ENCODE measurements at regions not wholly inside any gene's neighbourhood (a gene's known extent, or its start where the extent isn't known, plus 50 kb on each side); places are given as distances from the start of the nearest gene placed in this dataset.

DNA sequence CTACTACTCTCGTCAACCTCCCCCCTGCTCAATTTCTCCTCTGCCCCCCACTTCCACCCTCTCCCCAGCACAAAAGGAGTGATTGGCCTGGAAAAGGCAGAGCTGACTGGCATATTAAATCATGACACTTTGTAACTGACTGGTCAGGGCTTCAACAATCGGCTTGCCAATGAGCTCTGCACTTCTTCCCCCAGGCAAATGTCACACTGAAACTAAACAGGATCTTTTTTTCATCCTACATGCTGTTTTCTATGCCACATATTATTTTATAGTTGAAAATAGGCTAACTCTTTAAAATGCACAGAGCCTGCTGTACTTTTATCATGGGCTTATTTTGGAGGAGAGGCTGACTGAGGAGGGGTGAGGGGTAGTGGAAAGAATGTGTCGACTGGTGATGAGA is 295.2 kb downstream of the TCF7L2 start:
- no peaks in the 10 kb centered on the region for H4K20me1 ChIP-seq (ENCODE audit: insufficient read depth, low read length)
- no peak overlapping the region for H2AFZ ChIP-seq (ENCODE audit: low read length)
- no peak overlapping the region for H3K27ac ChIP-seq (ENCODE audit: low read depth, low read length, poor library complexity, severe bottlenecking)
- no peaks in the 10 kb centered on the region for H3K4me1 ChIP-seq (ENCODE audit: insufficient read depth, low read length, poor library complexity, severe bottlenecking)
- no peak for TF ChIP-seq EZH2phosphoT487 (IDR thresholded peaks at IDR 0.05; ENCODE audit: borderline replicate concordance, low read depth, low read length)
- TF ChIP-seq CTCF (conservative IDR thresholded peaks at IDR 0.05; ENCODE audit: low read length), result no peak
- CTCF ChIA-PET (ENCODE audit: unreplicated experiment), result no interaction called here
- intact Hi-C loops (cut with micrococcal nuclease; ENCODE audit: unreplicated experiment), result no loop called here
- DNase-seq (ENCODE audit: low spot score), result no peak
- H3K4me2 ChIP-seq (ENCODE audit: low read length), result no peak overlapping the region
- H3K36me3 ChIP-seq (ENCODE audit: insufficient read depth, low read length), result no peaks in the 10 kb centered on the region
- H3K79me2 ChIP-seq (ENCODE audit: insufficient read depth, low read depth, low read length), result no peaks in the 10 kb centered on the region
- no peaks in the 10 kb centered on the region for H3K9me2 ChIP-seq (ENCODE audit: insufficient read depth, low read length)
- no peak overlapping the region for H3K4me3 ChIP-seq (ENCODE audit: low read depth, low read length, poor library complexity, severe bottlenecking)
- POLR2A ChIA-PET, result interaction anchor here (0.6 kb wide), 2 partner anchors 315 to 463 kb away, joined by 4 read pairs; no protein-coding TSS in a partner anchor
- H3K9me3 ChIP-seq (ENCODE audit: low read length), result no peaks in the 10 kb centered on the region
- no TSS peak for BruUV-seq (replicated peaks)

- no TSS peak for BruUV-seq (replicated peaks)
- ChIA-PET POLR2A (no interaction called here), CTCF (ENCODE audit: unreplicated experiment) (no interaction called here)
Measured at GRCh38 chr10:113247050-113247449, 297.0 kb downstream of the TCF7L2 start.

More at GRCh38 chr10:113247050-113247449, 297.0 kb downstream of the TCF7L2 start:
- Histone ChIP-seq H3K27ac (ENCODE audit: low read depth, low read length, poor library complexity, severe bottlenecking) (no peak overlapping the region), H3K9me3 (ENCODE audit: low read length) (no peaks in the 10 kb centered on the region), H3K4me2 (ENCODE audit: low read length) (no peak overlapping the region), H3K4me3 (ENCODE audit: low read depth, low read length, poor library complexity, severe bottlenecking) (no peak overlapping the region), H3K36me3 (ENCODE audit: insufficient read depth, low read length) (no peaks in the 10 kb centered on the region), H3K4me1 (ENCODE audit: insufficient read depth, low read length, poor library complexity, severe bottlenecking) (no peaks in the 10 kb centered on the region), H2AFZ (ENCODE audit: low read length) (no peak overlapping the region), H4K20me1 (ENCODE audit: insufficient read depth, low read length) (no peaks in the 10 kb centered on the region), H3K9me2 (ENCODE audit: insufficient read depth, low read length) (no peaks in the 10 kb centered on the region), H3K79me2 (ENCODE audit: insufficient read depth, low read depth, low read length) (no peaks in the 10 kb centered on the region)
- no peak for TF ChIP-seq CTCF (conservative IDR thresholded peaks at IDR 0.05; ENCODE audit: low read length)
- no peak for TF ChIP-seq EZH2phosphoT487 (IDR thresholded peaks at IDR 0.05; ENCODE audit: borderline replicate concordance, low read depth, low read length)
- DNase-seq (ENCODE audit: low spot score), result no peak
- intact Hi-C loops (cut with micrococcal nuclease; ENCODE audit: unreplicated experiment), result no loop called here
